K562 (cell line): ENCODE measurements at regions not wholly inside any gene's neighbourhood (a gene's known extent, or its start where the extent isn't known, plus 50 kb on each side); places are given as distances from the start of the nearest gene placed in this dataset.

Source experiments
- ATAC-seq: fragments of 200-7000 bp; cut with Tn5 transposase; 3 replicates; pipeline ENCODE4 v1.9.1; 2020; ENCODE audit warnings: moderate library complexity
- BruUV-seq: library from RNA; stranded (reverse); fragments of 400-500 nt; replicated peaks from 2 replicates; lab custom pipeline; 2021; lab: Mats Ljungman, UMichigan
- CTCF ChIA-PET: fragments of 300-600 bp; formaldehyde crosslinking; extraction: SDS; loops from one replicate; lab custom pipeline; 2021; ENCODE audit warnings: low intra/inter-chr PET ratio; lab: Yijun Ruan, JAX
- POLR2A ChIA-PET: fragments of 300-600, 350-650 bp; sonication (Branson Sonifier 250); formaldehyde crosslinking; extraction: SDS; loops from one replicate; lab custom pipeline; 2021; ENCODE audit warnings: antibody characterized with exemption, inconsistent platforms; lab: Yijun Ruan, JAX
- DNase-seq, 4 experiments: peaks; one replicate each; pipeline versions ENCODE4 v3.0.0 to v3.0.0-alpha.2; 2011 to 2018; ENCODE audit warnings: low spot score in 3 of 4, mixed read lengths in 3 of 4; ENCODE audit errors: extremely low read depth in 1 of 4
- FAIRE-seq: peaks from 2 replicates; lab custom pipeline; 2011; peaks lifted over from hg19 to GRCh38; lab: Jason Lieb, UNC
- H2AFZ ChIP-seq: 2 replicates; pipeline ENCODE4 v1.6.0; 2011; ENCODE audit warnings: low read depth, low read length, control low read depth, inconsistent platforms
- H3K27ac ChIP-seq: fragments of 200-600 bp; 3 replicates; pipeline ENCODE4 v1.8.0; 2011; ENCODE audit warnings: low read depth, mild to moderate bottlenecking, control low read depth, inconsistent platforms, low read length, moderate library complexity, mixed read lengths; ENCODE audit errors: extremely low read depth
- H3K27me3 ChIP-seq, 2 experiments: fragments of 300-600 bp in 1 of 2; 2 replicates in 1 of 2; 3 replicates in 1 of 2; pipeline versions ENCODE4 v1.6.0 to v1.8.0; 2011; ENCODE audit warnings: inconsistent platforms in 2 of 2, low read length in 2 of 2, mild to moderate bottlenecking in 1 of 2, mixed read lengths in 1 of 2, moderate library complexity in 1 of 2; ENCODE audit not compliant: control insufficient read depth in 2 of 2, insufficient read depth in 2 of 2
- H3K36me3 ChIP-seq: fragments of 300-600 bp; 3 replicates; pipeline ENCODE4 v1.8.0; 2011; ENCODE audit warnings: mild to moderate bottlenecking, low read length, inconsistent platforms; ENCODE audit not compliant: control insufficient read depth, insufficient read depth
- H3K4me1 ChIP-seq, 2 experiments: fragments of 200-600 bp in 1 of 2; replicated peaks in 1 of 2; 2 replicates in 1 of 2; 3 replicates in 1 of 2; pipeline versions ENCODE4 v1.5.1 to v1.8.0; 2011; ENCODE audit warnings: inconsistent platforms in 2 of 2, low read length in 2 of 2, mild to moderate bottlenecking in 1 of 2, mixed read lengths in 1 of 2, moderate library complexity in 1 of 2; ENCODE audit not compliant: control insufficient read depth in 2 of 2, insufficient read depth in 2 of 2
- H3K4me2 ChIP-seq: 2 replicates; pipeline ENCODE4 v1.6.1; 2011; ENCODE audit warnings: low read length, control low read depth, inconsistent platforms, mixed read lengths; ENCODE audit not compliant: insufficient read depth
- H3K4me3 ChIP-seq: fragments of 200-600 bp; sonication (generic), shearing (Covaris generic); 2 replicates; pipeline ENCODE4 v1.5.1; 2016; ENCODE audit warnings: control low read depth, inconsistent platforms
- H3K79me2 ChIP-seq: fragments of 200-600 bp; 3 replicates; pipeline ENCODE4 v1.8.0; 2011; ENCODE audit warnings: low read length, inconsistent platforms; ENCODE audit not compliant: control insufficient read depth, insufficient read depth
- H3K9ac ChIP-seq, 2 experiments: 2 replicates each; pipeline versions ENCODE4 v1.6.0 to v1.6.1; 2011; ENCODE audit warnings: low read depth in 2 of 2, low read length in 2 of 2, control low read depth in 1 of 2, inconsistent platforms in 1 of 2, mild to moderate bottlenecking in 1 of 2, mixed read lengths in 1 of 2; ENCODE audit not compliant: insufficient read depth in 1 of 2
- H3K9me1 ChIP-seq: one replicate; pipeline ENCODE4 v1.6.0; 2011; ENCODE audit warnings: inconsistent platforms, mild to moderate bottlenecking, low read length, moderate library complexity; ENCODE audit not compliant: control insufficient read depth, insufficient read depth
- H3K9me3 ChIP-seq: replicated peaks from 2 replicates; pipeline ENCODE4 v1.5.1; 2011; ENCODE audit warnings: low read depth, low read length, inconsistent platforms; ENCODE audit not compliant: control insufficient read depth, insufficient read depth
- H4K20me1 ChIP-seq: replicated peaks from 2 replicates; pipeline ENCODE4 v1.6.1; 2011; ENCODE audit warnings: low read length, inconsistent platforms, mixed read lengths; ENCODE audit not compliant: control insufficient read depth, insufficient read depth
- CLOCK ChIP-seq: fragments of 250-450 bp; sonication (Bioruptor Pico); IDR thresholded peaks from 2 replicates; pipeline ENCODE4 v1.4.0; 2020; ENCODE audit warnings: mild to moderate bottlenecking, moderate library complexity, borderline replicate concordance
- IRF2 ChIP-seq: sonication (generic); formaldehyde crosslinking; IDR thresholded peaks from 2 replicates; pipeline ENCODE4 v1.8.1; 2022; ENCODE audit warnings: mild to moderate bottlenecking, missing genetic modification reagents
- JUND ChIP-seq, 2 experiments: IDR thresholded peaks; 2 replicates in 1 of 2; 3 replicates in 1 of 2; pipeline ENCODE4 v1.6.1; 2011; ENCODE audit warnings: borderline replicate concordance in 2 of 2, low read depth in 2 of 2, low read length in 2 of 2, improper control_type of control experiment in 1 of 2, missing biosample characterization in 1 of 2, missing genetic modification characterization in 1 of 2, missing genetic modification reagents in 1 of 2
- SIN3A ChIP-seq, 2 experiments: fragments of 150-350 bp in 1 of 2; IDR thresholded peaks; 2 replicates each; pipeline ENCODE4 v1.6.1; 2011 to 2016; ENCODE audit warnings: borderline replicate concordance in 2 of 2, low read depth in 2 of 2, low read length in 2 of 2, mild to moderate bottlenecking in 2 of 2, moderate library complexity in 2 of 2; ENCODE audit not compliant: control insufficient read depth in 1 of 2
- ZMIZ1 ChIP-seq, 2 experiments: fragments of 150-350 bp in 1 of 2; IDR thresholded peaks; 2 replicates each; pipeline ENCODE4 v1.6.1; 2012 to 2016; ENCODE audit warnings: low read depth in 2 of 2, low read length in 2 of 2, mild to moderate bottlenecking in 1 of 2, moderate library complexity in 1 of 2
- ZNF398 ChIP-seq: fragments of 250-450 bp; sonication (Bioruptor Pico); IDR thresholded peaks from 2 replicates; pipeline ENCODE4 v1.8.0; 2021; ENCODE audit warnings: moderate library complexity, mild to moderate bottlenecking, inconsistent platforms
- WGBS: fragments of 100-300 bp; shearing (Covaris generic); methylation state at CpG from one replicate; pipeline ENCODE4 v1.1.6; 2016; ENCODE audit warnings: low coverage, mixed read lengths; ENCODE audit not compliant: insufficient coverage; ENCODE audit errors: missing lambda C conversion rate; 5-methylcytosine and 5-hydroxymethylcytosine counted together
- in situ Hi-C: fragments of 300-500 bp; cut with MboI; formaldehyde crosslinking; loops from 4 replicates; pipeline ENCODE4 v1.15.0; 2018; ENCODE audit warnings: inconsistent platforms, mixed read lengths
- intact Hi-C: fragments of 100-400 bp; cut with micrococcal nuclease; formaldehyde crosslinking; loops from 2 replicates; pipeline ENCODE4 v1.14.2; 2022

- in situ Hi-C loops, result no loop called here
- H3K27ac ChIP-seq, result no peak overlapping the region
- H3K4me3 ChIP-seq, result no peak overlapping the region
- no peak overlapping the region for H3K4me2 ChIP-seq
- no peaks in the 10 kb centered on the region for H4K20me1 ChIP-seq
- no peaks in the 10 kb centered on the region for H3K27me3 ChIP-seq
- H3K9me1 ChIP-seq, result no peaks in the 10 kb centered on the region
- ChIA-PET POLR2A (no interaction called here), CTCF (no interaction called here)
- WGBS, result 0% methylated on average over 1 of the region's 1 CpG
- no peak overlapping the region for H3K9ac ChIP-seq
- no peaks in the 10 kb centered on the region for H3K79me2 ChIP-seq
- intact Hi-C loops, result no loop called here
- DNase-seq (no peak), ATAC-seq (no peak), FAIRE-seq (no peak)
- no peak overlapping the region for H2AFZ ChIP-seq
- no peaks in the 10 kb centered on the region for H3K36me3 ChIP-seq
- TF ChIP-seq ZNF398, result no peak
- H3K4me1 ChIP-seq, result no peaks in the 10 kb centered on the region
- no TSS peak for BruUV-seq
- H3K9me3 ChIP-seq, result no peaks in the 10 kb centered on the region
These were observed 706.1 kb downstream of the ROBO2 start for GRCh38 chr3:77746048-77746447.

- no peak overlapping the region for H3K4me3 ChIP-seq
- no peaks in the 10 kb centered on the region for H3K9me3 ChIP-seq
- no peak for DNase-seq
- H3K9ac ChIP-seq, result no peak overlapping the region
- H3K9me1 ChIP-seq, result no peaks in the 10 kb centered on the region
- no peak overlapping the region for H3K27ac ChIP-seq
- intact Hi-C loops, result no loop called here
- CTCF ChIA-PET, result no interaction called here
- H3K4me2 ChIP-seq, result no peak overlapping the region
- no peak overlapping the region for H2AFZ ChIP-seq
- no peak for FAIRE-seq
- in situ Hi-C loops, result no loop called here
- H3K4me1 ChIP-seq, result no peaks in the 10 kb centered on the region
- POLR2A ChIA-PET, result no interaction called here
- H3K79me2 ChIP-seq, result no peaks in the 10 kb centered on the region
- ATAC-seq, result no peak
- BruUV-seq, result no TSS peak
- no peaks in the 10 kb centered on the region for H3K27me3 ChIP-seq
- no peaks in the 10 kb centered on the region for H3K36me3 ChIP-seq
- H4K20me1 ChIP-seq, result no peaks in the 10 kb centered on the region
- TF ChIP-seq CLOCK (CRISPR knock-in tag) (no peak), IRF2 (CRISPR knock-in tag) (no peak), SIN3A (IDR thresholded peaks at IDR 0.05; ENCODE audit: borderline replicate concordance in 2 of 2, control insufficient read depth in 1 of 2, low read depth in 2 of 2, low read length in 2 of 2) (no peak), JUND (IDR thresholded peaks at IDR 0.05; ENCODE audit: borderline replicate concordance, low read depth, low read length) (no peak), JUND (tag; IDR thresholded peaks at IDR 0.05; ENCODE audit: borderline replicate concordance, low read depth, low read length) (no peak), ZMIZ1 (IDR thresholded peaks at IDR 0.05; ENCODE audit: low read depth in 2 of 2, low read length in 2 of 2) (no peak)
These were observed 707.0 kb downstream of the ROBO2 start for GRCh38 chr3:77746892-77747291.
